ENCODE measurements at regions not wholly inside any gene's neighbourhood (a gene's known extent, or its start where the extent isn't known, plus 50 kb on each side); places are given as distances from the start of the nearest gene placed in this dataset.

DNA sequence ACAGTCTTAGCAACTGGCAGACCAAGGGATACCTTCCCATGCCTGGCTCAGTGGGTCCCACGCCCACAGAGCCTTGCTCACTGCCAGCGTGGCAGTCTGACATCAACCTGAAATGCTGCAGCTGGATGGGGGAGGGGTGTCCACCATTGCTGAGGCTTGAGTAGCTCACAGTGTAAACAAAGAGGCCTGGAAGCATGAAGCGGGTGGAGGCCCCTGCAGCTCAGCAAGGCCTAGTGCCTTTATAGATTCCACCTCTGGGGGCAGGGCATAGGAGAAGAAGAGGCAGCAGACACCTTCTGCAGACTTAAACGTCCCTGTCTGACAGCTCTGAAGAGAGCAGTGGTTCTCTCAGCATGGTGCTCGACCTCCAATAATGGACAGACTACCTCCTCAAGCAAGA is 263.2 kb downstream of the KIF2B start:
- H3K9me2 ChIP-seq (ENCODE audit: low read depth, low read length): no peaks in the 10 kb centered on the region
- no peak overlapping the region for H3K4me3 ChIP-seq (ENCODE audit: low read depth, low read length, poor library complexity, severe bottlenecking)
- no peak overlapping the region for H3K27ac ChIP-seq (ENCODE audit: low read depth, low read length, poor library complexity, severe bottlenecking)
- H3K79me2 ChIP-seq (ENCODE audit: insufficient read depth, low read length): no peaks in the 10 kb centered on the region
- H3F3A ChIP-seq (ENCODE audit: insufficient read depth, low read length): no peaks in the 10 kb centered on the region
- no peak overlapping the region for H3K9ac ChIP-seq (ENCODE audit: low read length)
- no peak overlapping the region for H2AFZ ChIP-seq (ENCODE audit: low read length)
- no peaks in the 10 kb centered on the region for H3K9me3 ChIP-seq (ENCODE audit: low read length)
- TF ChIP-seq EZH2 (IDR thresholded peaks at IDR 0.05; ENCODE audit: borderline replicate concordance, low read length): no peak
- TF ChIP-seq, protein P1, sequence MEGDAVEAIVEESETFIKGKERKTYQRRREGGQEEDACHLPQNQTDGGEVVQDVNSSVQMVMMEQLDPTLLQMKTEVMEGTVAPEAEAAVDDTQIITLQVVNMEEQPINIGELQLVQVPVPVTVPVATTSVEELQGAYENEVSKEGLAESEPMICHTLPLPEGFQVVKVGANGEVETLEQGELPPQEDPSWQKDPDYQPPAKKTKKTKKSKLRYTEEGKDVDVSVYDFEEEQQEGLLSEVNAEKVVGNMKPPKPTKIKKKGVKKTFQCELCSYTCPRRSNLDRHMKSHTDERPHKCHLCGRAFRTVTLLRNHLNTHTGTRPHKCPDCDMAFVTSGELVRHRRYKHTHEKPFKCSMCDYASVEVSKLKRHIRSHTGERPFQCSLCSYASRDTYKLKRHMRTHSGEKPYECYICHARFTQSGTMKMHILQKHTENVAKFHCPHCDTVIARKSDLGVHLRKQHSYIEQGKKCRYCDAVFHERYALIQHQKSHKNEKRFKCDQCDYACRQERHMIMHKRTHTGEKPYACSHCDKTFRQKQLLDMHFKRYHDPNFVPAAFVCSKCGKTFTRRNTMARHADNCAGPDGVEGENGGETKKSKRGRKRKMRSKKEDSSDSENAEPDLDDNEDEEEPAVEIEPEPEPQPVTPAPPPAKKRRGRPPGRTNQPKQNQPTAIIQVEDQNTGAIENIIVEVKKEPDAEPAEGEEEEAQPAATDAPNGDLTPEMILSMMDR (IDR thresholded peaks at IDR 0.05; ENCODE audit: low read length): no peak
- no peaks in the 10 kb centered on the region for H3K4me1 ChIP-seq (ENCODE audit: insufficient read depth, low read length, severe bottlenecking)
- H4K20me1 ChIP-seq (ENCODE audit: insufficient read depth, low read length): no peaks in the 10 kb centered on the region
- no peaks in the 10 kb centered on the region for H3K27me3 ChIP-seq (ENCODE audit: insufficient read depth, low read length)
- no peaks in the 10 kb centered on the region for H3K36me3 ChIP-seq (ENCODE audit: insufficient read depth, low read length)
- no peak overlapping the region for H3K4me2 ChIP-seq (ENCODE audit: low read length)

DNA sequence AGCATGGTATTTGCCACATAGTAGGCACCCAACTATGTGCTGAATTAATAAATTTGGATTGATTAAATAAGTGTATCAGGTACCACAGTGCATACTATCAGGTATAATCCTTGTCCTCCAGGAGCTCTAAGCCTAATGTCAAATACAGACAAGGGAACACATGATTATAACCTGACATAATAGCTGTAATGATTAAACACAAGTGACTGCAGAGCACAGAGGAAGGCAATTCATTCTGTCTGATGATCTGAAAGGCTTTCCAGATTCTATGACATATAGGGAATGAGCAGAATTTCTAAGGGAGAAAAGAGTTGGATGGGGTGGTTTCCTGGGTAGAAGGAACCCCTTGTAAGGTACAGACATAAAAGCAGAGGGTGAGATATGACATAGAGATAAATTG is 273.5 kb downstream of the KIF2B start:
- no peaks in the 10 kb centered on the region for H3K9me2 ChIP-seq (ENCODE audit: low read depth, low read length)
- no peak for TF ChIP-seq EZH2 (IDR thresholded peaks at IDR 0.05; ENCODE audit: borderline replicate concordance, low read length)
- TF ChIP-seq, protein P1 (IDR thresholded peaks at IDR 0.05; ENCODE audit: low read length): no peak
- H3F3A ChIP-seq (ENCODE audit: insufficient read depth, low read length): no peaks in the 10 kb centered on the region
- no peaks in the 10 kb centered on the region for H3K9me3 ChIP-seq (ENCODE audit: low read length)
- H4K20me1 ChIP-seq (ENCODE audit: insufficient read depth, low read length): no peaks in the 10 kb centered on the region
- no peak overlapping the region for H3K9ac ChIP-seq (ENCODE audit: low read length)
- no peak overlapping the region for H2AFZ ChIP-seq (ENCODE audit: low read length)
- no peaks in the 10 kb centered on the region for H3K27me3 ChIP-seq (ENCODE audit: insufficient read depth, low read length)
- H3K4me3 ChIP-seq (ENCODE audit: low read depth, low read length, poor library complexity, severe bottlenecking): no peak overlapping the region
- no peak overlapping the region for H3K27ac ChIP-seq (ENCODE audit: low read depth, low read length, poor library complexity, severe bottlenecking)
- H3K4me2 ChIP-seq (ENCODE audit: low read length): no peak overlapping the region
- H3K79me2 ChIP-seq (ENCODE audit: insufficient read depth, low read length): no peaks in the 10 kb centered on the region
- H3K4me1 ChIP-seq (ENCODE audit: insufficient read depth, low read length, severe bottlenecking): no peaks in the 10 kb centered on the region
- no peaks in the 10 kb centered on the region for H3K36me3 ChIP-seq (ENCODE audit: insufficient read depth, low read length)

GRCh38 chr17:54099221-54099620 is 276.5 kb downstream of the KIF2B start:
- H3K4me2 ChIP-seq (ENCODE audit: low read length): no peak overlapping the region
- no peak overlapping the region for H3K4me3 ChIP-seq (ENCODE audit: low read depth, low read length, poor library complexity, severe bottlenecking)
- no peak overlapping the region for H2AFZ ChIP-seq (ENCODE audit: low read length)
- H3K9me2 ChIP-seq (ENCODE audit: low read depth, low read length): no peaks in the 10 kb centered on the region
- no peaks in the 10 kb centered on the region for H3K27me3 ChIP-seq (ENCODE audit: insufficient read depth, low read length)
- H3F3A ChIP-seq (ENCODE audit: insufficient read depth, low read length): no peaks in the 10 kb centered on the region
- TF ChIP-seq, protein P1 (IDR thresholded peaks at IDR 0.05; ENCODE audit: low read length): no peak
- TF ChIP-seq EZH2 (IDR thresholded peaks at IDR 0.05; ENCODE audit: borderline replicate concordance, low read length): no peak
- no peaks in the 10 kb centered on the region for H3K9me3 ChIP-seq (ENCODE audit: low read length)
- no peak overlapping the region for H3K27ac ChIP-seq (ENCODE audit: low read depth, low read length, poor library complexity, severe bottlenecking)
- H3K79me2 ChIP-seq (ENCODE audit: insufficient read depth, low read length): no peaks in the 10 kb centered on the region
- H3K4me1 ChIP-seq (ENCODE audit: insufficient read depth, low read length, severe bottlenecking): no peaks in the 10 kb centered on the region
- no peak overlapping the region for H3K9ac ChIP-seq (ENCODE audit: low read length)
- no peaks in the 10 kb centered on the region for H4K20me1 ChIP-seq (ENCODE audit: insufficient read depth, low read length)
- H3K36me3 ChIP-seq (ENCODE audit: insufficient read depth, low read length): no peaks in the 10 kb centered on the region

All from OCI-LY1 (cell line).